GM12873 (cell line): ENCODE measurements at regions not wholly inside any gene's neighbourhood (a gene's known extent, or its start where the extent isn't known, plus 50 kb on each side); places are given as distances from the start of the nearest gene placed in this dataset.

Experiments
- CTCF ChIP-seq: IDR thresholded peaks from 2 replicates; pipeline ENCODE4 v1.5.1; 2012; ENCODE audit warnings: low read depth, mild to moderate bottlenecking, moderate library complexity, low read length, control low read depth; ENCODE audit not compliant: insufficient read depth; ENCODE audit errors: missing control alignments

DNA sequence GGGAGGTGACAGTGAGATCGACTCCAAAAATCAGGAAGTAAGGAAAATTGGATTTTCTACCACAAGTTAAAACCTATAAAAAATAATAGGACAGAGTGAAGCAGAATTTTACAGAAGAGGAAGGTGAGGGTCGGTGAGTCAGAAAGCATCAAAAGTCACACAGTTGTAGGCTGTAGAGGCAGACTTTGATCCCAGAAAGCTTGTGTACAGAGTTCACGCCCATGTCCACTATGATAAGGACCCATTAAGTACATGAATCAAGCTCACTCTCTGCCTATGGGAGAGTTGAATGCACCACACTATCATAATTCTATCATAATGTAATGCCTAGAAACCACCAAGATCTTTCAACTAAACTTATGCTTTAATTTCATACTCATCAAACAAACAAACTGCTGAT, 291.2 kb downstream of the PRELID2 start:
- no peak for TF ChIP-seq CTCF

DNA sequence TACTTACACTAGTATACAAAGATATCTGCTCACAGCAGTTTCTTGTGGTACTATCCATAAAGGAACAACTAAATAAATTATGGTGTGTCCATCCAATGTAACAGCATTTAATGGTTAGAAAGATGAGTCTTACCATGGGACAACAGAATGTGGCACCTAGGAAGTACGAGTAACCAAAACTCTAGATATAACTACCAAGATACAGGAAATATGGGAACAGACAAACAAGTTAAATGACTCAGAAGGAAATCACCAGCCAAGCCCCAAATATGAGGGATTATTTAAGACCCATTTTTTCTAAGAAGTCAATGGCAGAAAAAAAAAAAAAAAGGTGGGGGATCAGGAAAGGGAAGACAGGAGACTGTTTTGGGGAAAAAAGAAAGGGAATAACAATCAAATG, 294.8 kb downstream of the PRELID2 start:
- TF ChIP-seq CTCF: no peak

- TF ChIP-seq CTCF: no peak
These were observed 295.9 kb downstream of the PRELID2 start for GRCh38 chr5:145539201-145539600.

GRCh38 chr5:145536133-145536532, 299.0 kb downstream of the PRELID2 start:
- TF ChIP-seq CTCF: no peak

GRCh38 chr5:145531038-145531734, 304.0 kb downstream of the PRELID2 start:
- TF ChIP-seq CTCF: no peak

DNA sequence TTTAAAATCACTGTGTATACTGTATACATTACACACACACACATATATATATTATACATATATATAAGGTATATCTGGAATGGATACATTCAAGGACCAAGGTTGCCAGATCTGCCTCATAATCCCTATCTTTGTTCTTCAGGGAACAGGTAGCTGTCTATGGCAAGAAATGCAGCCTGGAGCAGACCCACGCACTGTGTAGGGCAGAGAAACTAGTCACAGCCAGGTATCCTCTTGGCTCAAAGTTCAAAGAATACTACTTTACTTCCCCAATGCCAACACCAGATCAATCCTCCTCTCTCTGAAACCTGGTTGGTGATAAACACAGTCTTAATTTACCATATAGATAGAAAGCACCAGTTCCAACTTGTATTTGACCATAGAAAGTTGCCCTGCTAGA, 313.6 kb downstream of the PRELID2 start:
- TF ChIP-seq CTCF: no peak

- no peak for TF ChIP-seq CTCF
These were observed 314.1 kb downstream of the PRELID2 start for GRCh38 chr5:145521066-145521465.
